OCI-M1 (cell line): ENCODE measurements at regions not wholly inside any gene's neighbourhood (a gene's known extent, or its start where the extent isn't known, plus 50 kb on each side); places are given as distances from the start of the nearest gene placed in this dataset.
"Not testable (repeated sequence)": the region's sequence is repeated elsewhere in the genome, so short reads cannot be mapped to it uniquely, and the experiment has no call there.

ENCODE experiments used
- DNase-seq: peaks from one replicate; lab custom pipeline; 2025; lab: John Stamatoyannopoulos, UW

DNA sequence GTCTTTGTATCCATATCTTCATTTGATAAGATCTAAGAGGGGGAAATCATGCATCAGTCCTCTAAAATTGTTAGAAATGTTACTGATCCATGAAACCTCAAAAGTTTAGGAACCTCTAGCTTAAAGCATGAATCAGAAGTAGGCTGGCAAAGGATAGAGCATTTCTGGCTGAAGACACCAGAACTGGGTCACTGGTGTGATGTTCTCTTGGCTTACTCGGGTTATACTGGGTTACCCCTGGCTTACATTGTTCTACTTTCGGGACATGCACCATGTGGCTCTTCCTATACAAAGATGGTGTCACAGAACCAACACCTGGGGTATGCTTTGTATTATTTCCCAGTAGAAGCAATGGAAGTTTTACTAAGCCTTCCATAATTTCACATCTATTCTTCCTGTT, 83.2 kb upstream of the TNP1 start:
- no peak for DNase-seq

DNA sequence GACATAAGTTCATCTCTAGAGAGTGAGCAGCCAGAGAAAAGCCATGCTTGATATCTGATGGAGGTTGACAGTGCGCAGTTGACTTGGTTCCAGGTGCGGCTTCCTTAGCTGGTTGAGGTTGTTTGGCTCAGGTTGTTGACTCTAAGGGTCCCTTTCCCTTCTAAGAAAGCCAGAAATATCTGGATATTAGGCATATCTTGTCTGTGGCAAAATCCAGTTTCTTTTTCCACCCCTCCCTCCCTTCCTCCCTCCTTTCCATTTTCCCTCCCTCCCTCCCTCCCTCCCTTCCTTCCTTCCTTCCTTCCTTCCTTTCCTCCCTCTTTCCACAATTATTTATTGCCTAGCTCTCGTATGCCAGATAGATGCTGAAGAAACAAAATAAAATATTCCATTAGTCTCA, 82.6 kb upstream of the TNP1 start:
- no peak for DNase-seq

DNA sequence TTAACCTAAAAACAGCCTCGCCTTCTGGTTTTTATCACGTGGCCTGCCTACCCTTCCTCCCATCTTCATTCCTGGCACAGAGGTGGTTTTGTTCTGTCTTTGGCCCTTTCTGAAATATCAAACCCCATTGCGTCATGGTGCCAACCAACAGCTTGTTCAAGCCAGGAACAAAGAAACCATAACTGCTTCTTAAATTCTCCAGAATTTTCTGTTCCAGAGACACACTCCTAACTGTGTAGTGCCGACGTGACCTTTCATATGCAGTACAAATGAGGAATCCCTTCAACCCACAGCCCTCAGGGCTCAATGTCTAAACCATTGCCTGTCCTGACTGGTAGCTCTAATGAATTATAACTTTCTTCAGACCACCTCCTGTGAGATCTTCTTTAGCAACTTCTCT, 82.2 kb upstream of the TNP1 start:
- DNase-seq, result no peak

DNA sequence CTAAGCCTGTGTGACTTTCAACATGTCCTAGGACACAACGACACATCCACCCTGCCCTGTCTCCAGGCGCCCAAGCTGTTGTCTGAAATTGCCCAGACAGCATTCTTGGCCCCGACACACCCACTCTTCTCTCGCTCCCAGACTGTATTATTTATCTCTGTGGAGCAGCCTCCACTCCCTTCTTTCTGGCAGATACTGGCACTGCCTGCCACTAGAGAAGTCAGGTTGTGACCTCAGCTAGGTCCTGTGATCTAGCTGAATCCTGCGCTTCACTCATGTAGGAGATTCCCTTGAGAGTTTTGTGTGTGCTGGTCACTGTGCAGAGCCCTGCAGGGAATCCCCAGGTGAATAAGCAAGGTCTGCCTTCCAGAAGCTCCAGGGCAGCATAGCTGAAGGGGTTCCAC, 77.1 kb upstream of the TNP1 start:
- DNase-seq, result peak; percentile 88

DNA sequence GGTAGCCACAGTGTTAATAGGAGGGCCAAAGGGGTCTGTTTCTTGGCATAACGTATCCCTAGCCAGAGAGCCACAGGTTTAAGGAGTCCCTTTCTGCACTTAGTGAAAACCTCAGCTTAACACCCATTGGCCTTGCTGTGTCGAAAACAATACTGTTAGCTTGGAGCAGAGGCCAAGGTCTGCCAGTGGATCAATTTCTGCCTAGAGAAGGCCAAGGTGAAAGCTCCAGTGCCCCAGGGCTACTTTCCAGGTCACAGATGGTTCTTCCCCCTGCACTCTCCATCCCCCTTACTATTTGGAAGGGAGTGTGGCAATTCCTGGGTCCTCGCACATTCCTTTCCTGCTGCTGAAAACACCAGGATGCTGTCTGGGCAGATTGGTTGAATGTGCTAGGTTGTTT, 74.8 kb upstream of the TNP1 start:
- DNase-seq, result no peak

DNA sequence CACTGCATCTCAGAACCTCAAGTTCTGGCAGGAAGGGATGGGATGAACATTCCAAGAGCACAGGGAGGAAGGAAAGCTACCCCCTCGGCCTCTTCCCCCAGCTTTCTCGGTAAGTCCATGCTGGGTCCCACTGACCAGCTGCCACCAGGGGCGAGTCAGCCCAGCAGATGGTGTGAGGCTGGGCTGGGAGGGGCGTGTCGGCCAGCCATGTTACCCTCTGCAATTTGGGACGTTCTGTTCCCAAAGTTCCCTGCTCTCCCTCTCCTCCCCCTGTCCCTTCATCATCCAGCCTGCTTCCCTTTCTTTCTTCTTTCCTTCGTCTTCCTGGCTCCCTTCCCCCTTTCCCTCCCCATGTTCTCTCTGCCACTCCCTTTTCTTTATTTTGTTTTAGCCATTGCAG, 74.3 kb upstream of the TNP1 start:
- no peak for DNase-seq

DNA sequence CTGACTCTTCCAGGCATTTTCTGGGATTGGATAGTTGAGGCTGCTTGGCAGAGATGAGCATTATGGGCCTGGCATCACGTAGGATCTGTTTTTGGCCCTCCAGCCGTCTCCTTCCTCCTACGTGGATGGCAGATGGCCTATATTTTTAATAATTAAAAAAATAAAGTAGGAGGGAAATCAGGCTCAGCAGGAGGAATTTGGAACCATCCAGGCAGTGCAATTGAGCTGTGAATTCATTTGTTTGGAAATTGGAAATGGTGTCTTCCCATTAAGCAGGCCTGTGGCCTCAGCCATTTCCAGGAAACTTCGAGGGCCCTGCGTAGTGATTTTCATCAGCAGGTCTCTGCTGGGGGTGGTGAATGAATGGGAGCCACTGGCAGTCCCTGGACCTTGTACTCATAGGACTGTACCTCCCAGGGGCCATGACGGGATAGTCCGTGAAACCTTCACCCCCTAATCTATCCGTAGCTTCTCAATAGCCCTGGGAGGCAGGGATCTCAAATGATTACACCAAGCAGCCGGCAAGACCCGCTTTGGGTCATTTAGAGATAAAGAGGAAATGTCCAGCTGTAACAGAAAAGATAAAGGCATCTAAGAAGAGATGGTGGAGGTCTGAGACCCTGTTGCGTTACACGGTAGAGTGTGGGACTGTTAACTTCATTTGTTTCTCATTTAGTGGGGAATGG, 73.1 kb upstream of the TNP1 start:
- peak; percentile 87 for DNase-seq

DNA sequence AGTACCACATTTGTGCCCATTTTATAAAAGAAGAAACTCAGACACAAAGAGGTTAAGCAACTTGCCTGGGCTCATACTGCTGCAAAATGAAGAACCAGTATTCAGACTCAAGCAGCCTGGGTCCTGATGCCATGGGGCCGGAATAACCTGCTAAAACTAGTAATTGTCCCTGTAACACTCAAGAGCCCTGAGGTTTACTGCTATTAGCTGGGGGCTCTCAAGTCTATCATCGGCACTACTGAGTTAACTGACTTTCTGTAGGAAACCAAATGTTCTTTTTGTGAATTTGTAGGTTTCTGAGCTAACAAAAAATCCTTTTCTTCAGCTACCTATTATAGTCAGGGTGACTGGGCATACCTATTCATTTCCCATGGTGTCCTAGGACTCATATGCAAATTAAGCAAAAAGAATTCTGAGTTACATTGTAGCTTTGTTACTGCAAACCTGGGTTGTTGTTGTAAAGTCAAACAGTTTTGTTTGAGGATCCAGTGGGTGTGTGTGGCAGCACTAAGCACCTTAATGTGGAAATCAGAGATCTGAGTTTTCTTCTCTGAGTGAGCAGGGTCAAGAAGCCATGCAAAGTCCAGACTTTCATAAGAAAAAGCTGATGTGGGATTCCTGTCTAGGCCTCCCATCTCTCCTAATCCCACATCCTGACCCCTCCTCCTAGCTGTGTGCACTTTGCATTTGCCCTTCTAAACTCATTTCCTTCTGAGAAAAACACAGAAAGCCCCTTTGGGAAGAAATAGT, 72.4 kb upstream of the TNP1 start:
- peak; percentile 40 for DNase-seq

DNA sequence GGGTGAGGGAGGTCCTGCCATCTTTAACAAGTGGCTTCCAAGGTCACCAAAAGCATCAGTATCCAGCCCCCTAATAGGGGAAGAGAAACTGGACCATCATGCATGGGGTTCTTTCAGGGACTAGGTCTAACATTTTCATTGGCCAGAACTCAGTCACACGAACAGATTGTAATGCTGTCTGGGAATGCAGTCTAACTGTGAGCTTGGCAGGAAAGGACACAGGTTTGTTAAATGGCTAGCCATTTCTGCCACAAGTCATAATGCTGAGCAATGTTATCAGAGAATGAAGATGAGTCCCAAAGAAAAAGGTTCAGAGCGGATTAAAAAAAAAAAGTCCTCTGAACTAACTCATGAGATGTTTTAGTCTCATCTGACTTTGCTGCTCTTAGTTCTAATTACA, 70.9 kb upstream of the TNP1 start:
- no peak for DNase-seq

DNA sequence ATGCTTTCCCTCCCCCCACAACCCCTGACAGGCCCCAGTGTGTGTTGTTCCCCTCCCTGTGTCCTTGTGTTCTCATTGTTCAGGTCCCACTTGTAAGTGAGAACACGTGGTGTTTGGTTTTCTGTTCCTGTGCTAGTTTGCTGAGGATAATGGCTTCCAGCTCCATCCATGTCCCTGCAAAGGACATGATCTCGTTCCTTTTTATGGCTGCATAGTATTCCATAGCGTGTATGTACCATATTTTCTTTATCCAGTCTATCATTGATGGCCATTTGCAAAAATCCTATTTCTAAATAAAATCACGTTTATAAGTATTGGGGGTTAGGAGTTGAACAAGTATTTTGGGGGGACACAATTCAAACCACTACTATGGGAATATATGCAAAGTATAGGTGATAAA, 69.5 kb upstream of the TNP1 start:
- not testable (repeated sequence) for DNase-seq

DNA sequence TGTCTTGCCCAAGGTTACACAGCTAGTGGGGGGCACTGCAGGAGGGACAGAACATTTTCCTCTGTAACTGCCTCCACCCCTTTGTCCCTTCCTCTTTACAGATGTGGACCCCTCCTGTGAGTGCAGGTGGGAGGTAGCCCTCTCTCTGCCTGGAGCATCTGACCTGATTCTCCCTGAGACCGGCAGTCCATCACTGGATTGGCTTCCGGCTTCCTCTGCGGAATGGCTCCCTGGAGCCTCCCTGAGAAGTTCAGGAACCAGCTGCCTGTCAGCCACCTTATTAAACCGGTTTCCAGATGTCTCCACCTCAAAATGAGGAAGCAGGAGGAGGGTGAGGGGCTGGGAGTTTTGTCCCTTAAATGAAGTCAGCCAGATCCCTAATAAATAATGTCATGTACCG, 67.3 kb upstream of the TNP1 start:
- DNase-seq, result peak; percentile 12

DNA sequence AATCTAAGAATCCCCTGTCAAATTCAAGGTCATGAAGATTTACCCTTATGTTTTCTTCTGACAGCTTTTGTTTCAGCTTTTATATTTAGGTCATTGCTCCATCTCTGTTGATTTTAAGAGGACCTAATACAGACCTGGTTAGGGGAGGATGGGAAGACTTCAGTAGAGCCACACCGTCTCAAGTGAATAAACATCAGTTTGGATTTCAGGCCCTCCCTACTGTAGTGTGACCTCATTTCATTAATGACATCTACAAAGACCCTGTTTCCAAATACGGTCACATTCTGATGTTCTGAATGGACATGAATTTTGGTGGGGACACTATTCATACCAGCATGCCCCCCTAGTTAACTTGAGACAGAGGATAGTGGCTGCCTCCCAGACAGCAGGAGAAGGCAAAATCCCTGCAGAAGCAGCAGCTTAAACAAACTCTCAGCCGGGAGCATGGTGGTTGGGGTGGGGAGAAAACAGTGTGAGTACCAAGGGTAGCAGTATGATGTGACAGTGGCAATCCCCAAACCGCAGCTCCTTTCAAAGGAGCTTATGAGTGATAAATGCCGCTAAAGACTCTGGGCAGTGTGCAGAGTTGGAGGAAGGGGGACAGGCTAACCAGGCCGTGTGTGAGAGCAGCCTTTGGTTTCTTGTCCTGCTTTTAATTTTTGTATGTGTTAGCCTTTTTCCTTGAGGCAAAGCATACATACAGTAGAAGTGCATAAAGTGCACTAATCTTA, 65.9 kb upstream of the TNP1 start:
- peak; percentile 57 for DNase-seq

DNA sequence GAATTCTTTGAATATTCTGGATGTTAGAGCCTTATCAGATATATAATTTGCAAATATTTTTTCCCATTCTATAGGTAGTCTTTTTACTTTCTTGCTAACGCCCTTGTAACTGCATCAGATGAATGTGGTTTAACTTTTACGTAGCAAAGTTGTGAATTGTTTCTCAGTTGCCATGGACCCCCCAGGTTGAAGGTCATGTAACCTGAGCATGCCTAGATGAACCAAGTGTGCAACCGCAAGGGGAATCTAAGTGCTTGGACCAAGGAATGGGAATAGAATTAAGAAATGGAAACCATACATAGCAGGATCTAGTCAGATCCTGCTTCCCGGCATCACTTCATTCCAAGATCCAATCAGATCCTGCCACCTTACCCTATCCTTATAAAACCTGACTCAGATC, 65.1 kb upstream of the TNP1 start:
- DNase-seq, result no peak

DNA sequence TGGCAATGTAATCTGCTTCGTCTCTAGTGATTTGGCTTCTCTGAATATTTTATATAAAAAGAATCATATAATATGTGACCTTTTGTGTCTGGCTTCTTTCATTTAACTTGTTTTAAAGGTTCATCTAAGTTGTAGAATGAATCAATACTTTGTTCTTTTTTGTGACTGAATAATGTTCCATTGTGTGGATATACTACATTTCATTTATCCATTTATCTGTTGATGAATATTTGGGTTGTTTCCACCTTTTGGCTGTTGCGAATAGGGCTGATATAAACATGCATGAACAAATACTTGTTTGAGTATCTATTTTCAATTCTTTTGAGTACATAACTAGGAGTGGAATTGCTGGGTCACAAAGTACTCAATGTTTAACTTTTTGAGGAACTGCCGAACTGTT, 63.8 kb upstream of the TNP1 start:
- no peak for DNase-seq

DNA sequence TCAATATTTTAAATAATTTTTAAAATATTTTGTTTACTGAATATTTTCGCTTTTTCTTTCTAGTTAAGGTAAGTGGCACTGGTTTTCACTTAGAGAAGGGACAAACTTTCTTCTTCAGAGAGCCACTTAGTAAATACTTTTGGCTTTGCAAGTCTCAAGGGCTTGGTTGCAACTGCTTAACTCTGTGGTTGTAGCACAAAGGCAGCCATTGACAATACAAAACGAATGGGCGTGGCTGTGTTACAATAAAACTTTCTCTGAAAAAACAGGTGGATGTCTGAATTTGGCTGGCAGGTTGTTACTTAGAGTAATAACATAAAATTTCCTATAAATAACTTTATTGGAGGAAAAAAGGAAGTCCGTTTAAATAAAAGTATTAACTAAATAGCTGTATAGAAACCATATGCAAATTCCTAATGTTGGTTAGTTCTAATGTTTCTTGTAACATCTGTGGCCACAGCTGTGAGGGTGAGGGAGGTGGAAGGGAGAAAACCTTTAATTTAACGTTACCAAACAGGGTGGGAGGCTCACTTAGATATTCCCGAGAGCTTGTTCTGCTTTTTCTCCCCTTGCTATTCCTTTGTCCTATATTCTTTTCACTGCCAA, 62.4 kb upstream of the TNP1 start:
- no peak for DNase-seq

DNA sequence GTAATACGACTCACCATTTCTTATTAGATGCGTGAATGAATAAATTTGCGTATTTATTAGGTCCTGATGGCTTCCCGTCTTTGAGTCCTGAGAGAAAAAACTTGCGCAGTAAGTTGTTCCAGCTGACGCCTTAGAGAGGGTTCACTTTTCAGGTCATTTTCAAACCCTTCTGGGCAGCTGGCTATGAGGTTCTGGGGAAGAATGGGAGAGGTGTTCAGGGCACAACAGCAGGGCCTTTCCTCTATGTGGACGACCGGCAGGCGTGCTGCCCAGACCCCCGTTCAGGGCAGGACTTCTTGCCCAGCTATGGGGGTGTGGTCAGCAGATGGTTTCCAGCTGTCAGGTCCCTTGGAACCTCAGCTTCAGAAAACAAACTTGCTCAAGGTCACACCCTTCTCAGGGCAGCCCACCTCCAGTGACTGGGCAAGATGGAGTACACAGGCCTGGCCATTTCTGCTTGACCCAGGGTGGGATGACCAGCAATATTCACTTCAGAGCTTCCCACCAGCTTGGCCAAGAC, 61.1 kb upstream of the TNP1 start:
- no peak for DNase-seq

DNA sequence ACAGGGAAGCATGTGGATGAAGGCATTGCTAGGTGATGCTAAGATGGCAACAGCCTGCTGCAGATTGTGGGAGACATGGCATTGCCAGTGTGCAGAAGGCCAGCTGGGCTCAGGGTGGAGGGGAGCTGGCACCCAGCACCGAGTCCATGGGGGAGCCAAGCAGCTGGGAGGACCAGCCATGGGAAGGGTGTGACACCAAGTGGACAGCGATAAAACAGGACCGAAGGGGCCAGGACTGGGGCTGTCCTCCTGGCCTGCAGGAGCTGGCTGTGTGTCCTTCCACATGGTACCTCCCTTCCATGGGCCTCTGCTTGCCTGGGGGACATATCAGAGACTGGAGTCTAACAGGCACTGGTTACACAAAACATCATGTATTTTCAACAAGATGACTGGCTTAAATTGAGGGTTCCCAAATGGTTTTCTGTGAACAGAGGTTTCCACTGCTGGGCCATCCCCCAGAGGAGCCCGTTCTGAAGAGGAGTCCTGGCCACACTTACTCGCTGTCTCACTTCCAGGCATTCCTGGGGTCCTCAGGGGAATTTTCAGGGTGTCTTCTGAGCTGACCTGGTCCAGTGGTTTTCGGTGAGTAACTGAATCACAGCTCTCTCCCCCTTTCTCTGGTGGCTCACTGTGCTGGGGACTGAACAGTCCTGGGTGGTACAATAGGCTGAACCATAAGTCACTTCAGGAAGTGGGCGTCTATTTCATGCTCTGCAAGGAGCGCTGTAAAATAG, 60.4 kb upstream of the TNP1 start:
- DNase-seq, result no peak

DNA sequence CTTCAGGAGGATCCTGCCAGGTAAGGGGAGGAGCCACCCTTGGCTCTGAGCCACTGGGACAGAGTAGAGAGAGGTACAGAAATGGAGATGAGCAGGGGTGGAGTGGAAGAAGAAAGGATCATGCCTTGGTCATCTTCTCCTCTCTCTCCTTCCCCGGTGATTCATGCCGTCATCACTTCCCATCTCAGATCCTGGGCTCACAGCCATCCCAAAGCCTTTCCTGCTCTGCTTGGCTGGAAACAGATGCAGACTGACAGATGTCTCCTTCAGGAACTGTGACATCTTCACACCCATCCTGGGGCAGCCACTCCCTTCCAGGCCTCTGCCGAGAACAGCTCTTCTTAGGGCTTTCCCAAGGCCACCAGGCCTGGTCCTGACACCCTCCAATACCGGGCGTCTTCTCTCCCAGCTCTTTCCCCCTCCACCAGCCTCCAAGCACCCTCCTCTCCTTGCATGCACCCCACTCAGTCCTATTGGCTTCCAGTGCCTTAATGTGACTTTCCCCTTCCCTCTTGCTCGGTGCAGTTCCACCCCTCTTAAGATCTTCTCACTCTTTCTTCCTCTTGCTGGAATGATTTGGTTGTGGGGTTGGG, 58.3 kb upstream of the TNP1 start:
- no peak for DNase-seq

DNA sequence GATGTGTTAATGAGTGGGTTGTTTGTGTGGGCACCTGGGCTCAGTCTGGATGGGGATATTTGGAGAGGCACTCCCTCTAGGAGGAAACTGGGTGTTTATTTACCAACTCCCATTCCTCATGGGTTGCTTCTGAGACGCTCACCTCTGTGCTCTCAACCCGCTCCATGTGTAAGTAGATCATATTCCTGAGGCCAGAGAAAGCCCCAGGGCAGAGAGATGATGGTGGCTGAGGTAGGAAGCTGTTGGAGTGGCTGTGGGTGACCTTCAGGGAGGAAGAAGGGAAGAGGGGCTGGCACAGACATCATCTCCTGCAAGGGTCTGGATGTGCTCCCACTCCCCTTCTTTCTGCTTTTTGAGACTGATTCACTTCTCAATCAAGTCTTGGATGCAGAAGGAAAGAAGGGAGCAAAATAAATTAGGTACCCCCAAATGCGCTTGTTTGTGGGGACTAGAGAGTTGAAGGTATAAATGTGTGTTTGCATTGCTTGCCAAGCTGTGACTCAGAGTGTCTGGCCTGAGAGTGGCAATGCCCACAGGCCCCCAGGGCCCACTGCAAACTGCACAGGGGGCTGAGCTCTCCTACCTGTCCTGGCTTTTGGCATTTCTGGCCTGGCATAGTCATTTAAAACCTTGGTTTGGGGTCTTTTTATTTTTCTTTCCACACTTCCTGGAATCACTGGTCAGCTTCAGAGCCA, 57.2 kb upstream of the TNP1 start:
- no peak for DNase-seq

DNA sequence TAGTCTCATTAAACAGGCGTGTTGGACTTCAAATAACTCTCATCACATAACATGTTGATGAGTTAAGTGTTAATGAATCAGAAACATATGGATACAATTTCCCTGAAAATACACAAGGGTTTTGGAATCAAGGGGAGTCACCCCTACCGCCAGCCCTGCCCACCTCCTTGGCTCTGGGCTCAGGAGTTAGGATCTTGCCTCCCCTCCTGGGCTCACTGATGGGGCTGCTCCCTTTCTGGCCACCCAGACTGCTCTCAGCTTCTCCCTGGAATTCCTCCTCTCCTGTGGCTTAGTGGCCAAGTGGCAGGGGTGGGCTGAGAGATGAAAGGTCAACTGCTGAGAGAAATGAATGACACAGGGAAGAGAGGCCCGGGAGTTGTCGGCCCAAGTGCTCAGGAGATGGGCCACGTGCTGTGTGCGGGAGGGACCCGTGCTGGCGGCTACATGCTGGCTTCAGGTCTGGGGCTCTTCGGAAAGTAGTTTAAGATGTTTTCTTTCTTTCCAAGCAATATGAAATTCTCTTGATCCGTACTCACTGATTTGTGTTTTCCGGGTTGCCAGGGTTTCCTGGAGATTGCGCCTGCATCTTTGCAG, 55.8 kb upstream of the TNP1 start:
- DNase-seq, result no peak
